ENCODE measurements at regions not wholly inside any gene's neighbourhood (a gene's known extent, or its start where the extent isn't known, plus 50 kb on each side); places are given as distances from the start of the nearest gene placed in this dataset.

GRCh38 chr14:98853063-98853729 is 418.8 kb downstream of the BCL11B start:
- intact Hi-C loops (cut with DNase I), result no loop called here
- TF ChIP-seq CTCF (IDR thresholded peaks at IDR 0.05), result no peak
- TF ChIP-seq POLR2A (IDR thresholded peaks at IDR 0.05), result no peak
- no peaks in the 10 kb centered on the region for H3K27me3 ChIP-seq
- H3K4me1 ChIP-seq, result peaks cover 0 to 5% of the 10 kb centered on the region in 2 donors
- DNase-seq, result no peak
- no peak overlapping the region for H3K4me3 ChIP-seq (replicated peaks in 1 of 3)
- no peak overlapping the region for H3K27ac ChIP-seq
- H3K36me3 ChIP-seq, result no peaks in the 10 kb centered on the region
- H3K9me3 ChIP-seq, result no peaks in the 10 kb centered on the region
- 83 to 86% methylated on average over 10 of the region's 10 CpGs for WGBS, 2 donors

- TF ChIP-seq CTCF (IDR thresholded peaks at IDR 0.05) (no peak), POLR2A (IDR thresholded peaks at IDR 0.05) (no peak)
- no peaks in the 10 kb centered on the region for H3K27me3 ChIP-seq
- no peaks in the 10 kb centered on the region for H3K9me3 ChIP-seq
- H3K36me3 ChIP-seq, result no peaks in the 10 kb centered on the region
- no peak overlapping the region for H3K27ac ChIP-seq
- no peak for DNase-seq
- H3K4me1 ChIP-seq, result no peaks in the 10 kb centered on the region
- intact Hi-C loops (cut with DNase I), result no loop called here
- WGBS, 2 donors, result 90 to 92% methylated on average over 13 of the region's 13 CpGs
- H3K4me3 ChIP-seq (replicated peaks in 1 of 3), result no peak overlapping the region
Observed at GRCh38 chr14:98855926-98856715, 415.9 kb downstream of the BCL11B start.

GRCh38 chr14:98858158-98858557 is 413.8 kb downstream of the BCL11B start:
- Histone ChIP-seq H3K4me1 (no peaks in the 10 kb centered on the region), H3K27ac (no peak overlapping the region), H3K27me3 (no peaks in the 10 kb centered on the region), H3K36me3 (no peaks in the 10 kb centered on the region), H3K4me3 (replicated peaks in 1 of 3) (no peak overlapping the region), H3K9me3 (no peaks in the 10 kb centered on the region)
- no peak for DNase-seq
- WGBS, 2 donors, result 90 to 96% methylated on average over 7 of the region's 7 CpGs
- TF ChIP-seq POLR2A (IDR thresholded peaks at IDR 0.05) (no peak), CTCF (IDR thresholded peaks at IDR 0.05) (no peak)
- intact Hi-C loops (cut with DNase I), result no loop called here

- Histone ChIP-seq H3K36me3 (no peaks in the 10 kb centered on the region), H3K4me1 (no peaks in the 10 kb centered on the region), H3K4me3 (replicated peaks in 1 of 3) (no peak overlapping the region), H3K9me3 (no peaks in the 10 kb centered on the region), H3K27me3 (no peaks in the 10 kb centered on the region), H3K27ac (no peak overlapping the region)
- intact Hi-C loops (cut with DNase I), result no loop called here
- no peak for TF ChIP-seq POLR2A (IDR thresholded peaks at IDR 0.05)
- WGBS, 2 donors, result 93 to 96% methylated on average over 10 of the region's 10 CpGs
- no peak for DNase-seq
Observed at GRCh38 chr14:98858561-98858960, 413.4 kb downstream of the BCL11B start.

- 82 to 88% methylated on average over 1 to 2 of the region's 2 CpGs for WGBS, 2 donors
- H3K4me3 ChIP-seq (replicated peaks in 1 of 3), result no peak overlapping the region
- TF ChIP-seq POLR2A (IDR thresholded peaks at IDR 0.05) (no peak), CTCF (IDR thresholded peaks at IDR 0.05) (no peak)
Observed at GRCh38 chr14:98859301-98859700, 412.7 kb downstream of the BCL11B start.

More at GRCh38 chr14:98859301-98859700, 412.7 kb downstream of the BCL11B start:
- no peak for DNase-seq
- H3K9me3 ChIP-seq, result no peaks in the 10 kb centered on the region
- H3K36me3 ChIP-seq, result no peaks in the 10 kb centered on the region
- H3K4me1 ChIP-seq, result no peaks in the 10 kb centered on the region
- H3K27me3 ChIP-seq, result no peaks in the 10 kb centered on the region
- no peak overlapping the region for H3K27ac ChIP-seq
- intact Hi-C loops (cut with DNase I), result no loop called here
